HepG2 (cell line): ENCODE measurements at regions not wholly inside any gene's neighbourhood (a gene's known extent, or its start where the extent isn't known, plus 50 kb on each side); places are given as distances from the start of the nearest gene placed in this dataset.

Source experiments
- ATAC-seq: fragments of 200-7000 bp; cut with Tn5 transposase; 3 replicates; pipeline ENCODE4 v1.9.1; 2020; ENCODE audit warnings: mild to moderate bottlenecking, moderate library complexity
- BruUV-seq: library from RNA; stranded (reverse); fragments of 400-500 nt; replicated peaks from 2 replicates; lab custom pipeline; 2021; lab: Mats Ljungman, UMichigan
- CTCF ChIA-PET: fragments of 300-600 bp; formaldehyde crosslinking; extraction: SDS; loops from one replicate; lab custom pipeline; 2021; ENCODE audit warnings: low total read pairs, inconsistent platforms, low intra/inter-chr PET ratio; lab: Yijun Ruan, JAX
- POLR2A ChIA-PET: fragments of 350-600 bp; sonication (Branson Sonifier 250); formaldehyde crosslinking; loops from one replicate; lab custom pipeline; 2020; ENCODE audit warnings: antibody characterized with exemption, inconsistent platforms; lab: Yijun Ruan, JAX
- DNase-seq: peaks from one replicate; pipeline ENCODE4 v3.0.0-alpha.2; 2015; ENCODE audit warnings: low spot score
- FAIRE-seq: peaks from 3 replicates; lab custom pipeline; 2011; peaks lifted over from hg19 to GRCh38; lab: Jason Lieb, UNC
- H2AFZ ChIP-seq: one replicate; pipeline ENCODE4 v1.6.1; 2011; ENCODE audit warnings: low read length, inconsistent platforms
- H3K27ac ChIP-seq: fragments of 300-600 bp; 3 replicates; pipeline ENCODE4 v1.8.0; 2011; ENCODE audit warnings: mixed run types, mild to moderate bottlenecking, mixed read lengths, low read length, inconsistent platforms; ENCODE audit not compliant: insufficient read depth; ENCODE audit errors: extremely low read length
- H3K27me3 ChIP-seq, 2 experiments: fragments of 200-600 bp in 1 of 2; 2 replicates in 1 of 2; 3 replicates in 1 of 2; pipeline versions ENCODE4 v1.6.0 to v1.8.0; 2011; ENCODE audit warnings: low read length in 2 of 2, mild to moderate bottlenecking in 2 of 2, moderate library complexity in 2 of 2, inconsistent platforms in 1 of 2; ENCODE audit not compliant: insufficient read depth in 2 of 2, control insufficient read depth in 1 of 2
- H3K36me3 ChIP-seq, 2 experiments: fragments of 200-600 bp in 1 of 2; replicated peaks in 1 of 2; 2 replicates in 1 of 2; 3 replicates in 1 of 2; pipeline versions ENCODE4 v1.5.1 to v1.8.0; 2011; ENCODE audit warnings: low read length in 2 of 2, inconsistent platforms in 1 of 2; ENCODE audit not compliant: insufficient read depth in 2 of 2, control insufficient read depth in 1 of 2
- H3K4me1 ChIP-seq: 2 replicates; pipeline ENCODE4 v1.5.1; 2012; ENCODE audit warnings: low read length, inconsistent platforms; ENCODE audit not compliant: insufficient read depth
- H3K4me2 ChIP-seq: 2 replicates; pipeline ENCODE4 v1.6.0; 2011; ENCODE audit warnings: low read depth, low read length, inconsistent platforms
- H3K4me3 ChIP-seq, 3 experiments: fragments of 200-600 bp in 1 of 3; sonication (generic), shearing (Covaris generic) in 1 of 3; replicated peaks in 1 of 3; 2 replicates each; pipeline ENCODE4 v1.5.1; 2011 to 2016; ENCODE audit warnings: low read length in 3 of 3, inconsistent platforms in 2 of 3, low read depth in 2 of 3, mild to moderate bottlenecking in 2 of 3, control low read depth in 1 of 3, mixed read lengths in 1 of 3; ENCODE audit not compliant: insufficient read depth in 1 of 3
- H3K79me2 ChIP-seq: one replicate; pipeline ENCODE4 v1.6.1; 2011; ENCODE audit warnings: low read length, inconsistent platforms; ENCODE audit not compliant: insufficient read depth
- H3K9ac ChIP-seq: 2 replicates; pipeline ENCODE4 v1.6.0; 2011; ENCODE audit warnings: mild to moderate bottlenecking, low read depth, low read length, inconsistent platforms; ENCODE audit not compliant: insufficient read depth
- H3K9me3 ChIP-seq: 2 replicates; pipeline ENCODE4 v1.5.1; 2012; ENCODE audit warnings: mild to moderate bottlenecking, low read length
- H4K20me1 ChIP-seq: 2 replicates; pipeline ENCODE4 v1.6.0; 2011; ENCODE audit warnings: inconsistent platforms, mild to moderate bottlenecking, low read length, moderate library complexity; ENCODE audit not compliant: insufficient read depth
- MIER2 ChIP-seq: IDR thresholded peaks from 2 replicates; pipeline ENCODE4 v1.6.1; 2016; ENCODE audit warnings: missing biosample characterization, missing genetic modification reagents
- RBM39 ChIP-seq: fragments of 200-400 bp; formaldehyde crosslinking; IDR thresholded peaks from one replicate; pipeline ENCODE4 v1.6.1; 2018; ENCODE audit warnings: antibody characterized with exemption, mild to moderate bottlenecking, low read depth, low read length; ENCODE audit not compliant: poor library complexity, severe bottlenecking
- WGBS: methylation state at CpG from one replicate; pipeline ENCODE4 v1.1.6; 2017; ENCODE audit warnings: low lambda C conversion rate; 5-methylcytosine and 5-hydroxymethylcytosine counted together
- in situ Hi-C: cut with HindIII; loops from 2 replicates; pipeline ENCODE4 v1.10.0; 2017; ENCODE audit warnings: low pct_unique_long_range_greater_than_20kb; ENCODE audit not compliant: extremely low pct_ligation_motif_present
- intact Hi-C: fragments of 100-400 bp; cut with micrococcal nuclease; formaldehyde crosslinking; loops from one replicate; pipeline ENCODE4 v1.10.0; 2022; ENCODE audit not compliant: unreplicated experiment
- TF ChIP-seq, protein P1 (sequence below), 2 experiments: IDR thresholded peaks; 2 replicates each; pipeline ENCODE4 v1.6.1; 2011 to 2012; ENCODE audit warnings: low read length in 2 of 2, borderline replicate concordance in 1 of 2, low read depth in 1 of 2, mild to moderate bottlenecking in 1 of 2, moderate library complexity in 1 of 2

DNA sequence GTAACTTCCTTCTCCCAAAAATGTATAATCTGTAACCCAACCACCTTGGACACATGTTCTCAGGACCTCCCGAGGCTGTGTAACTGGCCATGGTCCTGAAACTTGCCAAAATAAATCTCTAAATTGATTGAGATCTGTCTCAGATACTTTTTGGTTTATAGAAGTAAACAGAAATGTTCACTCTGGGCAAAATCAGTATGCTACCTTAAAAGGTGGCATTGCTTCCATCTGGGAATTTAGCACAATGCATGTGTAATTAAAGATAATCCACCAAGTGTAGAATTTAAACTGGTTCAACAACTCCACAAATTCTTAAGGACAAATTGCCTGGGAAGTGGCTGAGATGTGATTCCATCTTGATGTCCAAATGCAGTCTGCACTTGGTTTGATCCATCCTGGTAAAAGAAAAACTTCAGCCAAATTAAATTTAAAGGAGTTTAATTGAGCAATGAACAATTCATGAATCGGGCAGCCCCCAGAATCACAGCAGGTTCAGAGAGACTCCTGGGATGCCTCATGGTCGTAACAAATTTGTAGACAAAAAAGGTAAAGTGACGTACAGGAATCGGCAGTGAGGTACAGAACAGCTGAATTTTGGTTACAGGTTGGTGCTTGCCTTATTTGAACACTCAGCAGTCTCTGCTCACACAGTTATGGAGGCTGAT lies 102.6 kb upstream of the PFKP start:
- POLR2A ChIA-PET = no interaction called here
- Histone ChIP-seq H4K20me1 (no peaks in the 10 kb centered on the region), H3K9ac (no peak overlapping the region), H3K4me3 (no peak overlapping the region), H2AFZ (no peak overlapping the region), H3K79me2 (no peaks in the 10 kb centered on the region), H3K4me2 (no peak overlapping the region), H3K9me3 (no peaks in the 10 kb centered on the region), H3K27ac (no peak overlapping the region), H3K36me3 (no peaks in the 10 kb centered on the region)
- ATAC-seq (no peak), DNase-seq (no peak), FAIRE-seq (no peak)
- in situ Hi-C loops (no loop called here), intact Hi-C loops (no loop called here)
- BruUV-seq = no TSS peak
- 12% methylated on average over 5 of the region's 5 CpGs for WGBS
- TF ChIP-seq MIER2 (CRISPR knock-in tag) (peak; percentile 91), RBM39 (no peak)
- TF ChIP-seq, protein P1, sequence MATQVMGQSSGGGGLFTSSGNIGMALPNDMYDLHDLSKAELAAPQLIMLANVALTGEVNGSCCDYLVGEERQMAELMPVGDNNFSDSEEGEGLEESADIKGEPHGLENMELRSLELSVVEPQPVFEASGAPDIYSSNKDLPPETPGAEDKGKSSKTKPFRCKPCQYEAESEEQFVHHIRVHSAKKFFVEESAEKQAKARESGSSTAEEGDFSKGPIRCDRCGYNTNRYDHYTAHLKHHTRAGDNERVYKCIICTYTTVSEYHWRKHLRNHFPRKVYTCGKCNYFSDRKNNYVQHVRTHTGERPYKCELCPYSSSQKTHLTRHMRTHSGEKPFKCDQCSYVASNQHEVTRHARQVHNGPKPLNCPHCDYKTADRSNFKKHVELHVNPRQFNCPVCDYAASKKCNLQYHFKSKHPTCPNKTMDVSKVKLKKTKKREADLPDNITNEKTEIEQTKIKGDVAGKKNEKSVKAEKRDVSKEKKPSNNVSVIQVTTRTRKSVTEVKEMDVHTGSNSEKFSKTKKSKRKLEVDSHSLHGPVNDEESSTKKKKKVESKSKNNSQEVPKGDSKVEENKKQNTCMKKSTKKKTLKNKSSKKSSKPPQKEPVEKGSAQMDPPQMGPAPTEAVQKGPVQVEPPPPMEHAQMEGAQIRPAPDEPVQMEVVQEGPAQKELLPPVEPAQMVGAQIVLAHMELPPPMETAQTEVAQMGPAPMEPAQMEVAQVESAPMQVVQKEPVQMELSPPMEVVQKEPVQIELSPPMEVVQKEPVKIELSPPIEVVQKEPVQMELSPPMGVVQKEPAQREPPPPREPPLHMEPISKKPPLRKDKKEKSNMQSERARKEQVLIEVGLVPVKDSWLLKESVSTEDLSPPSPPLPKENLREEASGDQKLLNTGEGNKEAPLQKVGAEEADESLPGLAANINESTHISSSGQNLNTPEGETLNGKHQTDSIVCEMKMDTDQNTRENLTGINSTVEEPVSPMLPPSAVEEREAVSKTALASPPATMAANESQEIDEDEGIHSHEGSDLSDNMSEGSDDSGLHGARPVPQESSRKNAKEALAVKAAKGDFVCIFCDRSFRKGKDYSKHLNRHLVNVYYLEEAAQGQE (IDR thresholded peaks at IDR 0.05; ENCODE audit: borderline replicate concordance in 1 of 2, low read depth in 1 of 2, low read length in 2 of 2) = peak; percentile 22 to 89
- TF ChIP-seq, all 625 proteins: peak for 2
- CTCF ChIA-PET = no interaction called here
- Histone ChIP-seq H3K27me3 (no peaks in the 10 kb centered on the region; a peak in 1 of 5 replicates), H3K4me1 (no peaks in the 10 kb centered on the region)
